ENCODE measurements at regions not wholly inside any gene's neighbourhood (a gene's known extent, or its start where the extent isn't known, plus 50 kb on each side); places are given as distances from the start of the nearest gene placed in this dataset.

GRCh38 chr3:189401196-189401595 lies 229.4 kb downstream of the TPRG1 start:
- TF ChIP-seq EZH2phosphoT487 (IDR thresholded peaks at IDR 0.05; ENCODE audit: borderline replicate concordance, low read depth, low read length) (no peak), CTCF (conservative IDR thresholded peaks at IDR 0.05; ENCODE audit: low read length) (no peak)
- H3K79me2 ChIP-seq (ENCODE audit: insufficient read depth, low read depth, low read length) = no peaks in the 10 kb centered on the region

GRCh38 chr3:189403194-189403593 lies 228.0 kb upstream of the TP63 start:
- ChIA-PET POLR2A (interaction anchor here (0.8 kb wide), 1 partner anchor 32 kb away, joined by 9 read pairs; no protein-coding TSS in a partner anchor), CTCF (ENCODE audit: unreplicated experiment) (no interaction called here)
- Histone ChIP-seq H3K36me3 (ENCODE audit: insufficient read depth, low read length) (no peaks in the 10 kb centered on the region), H3K4me1 (ENCODE audit: insufficient read depth, low read length, poor library complexity, severe bottlenecking) (no peaks in the 10 kb centered on the region), H3K9me2 (ENCODE audit: insufficient read depth, low read length) (no peaks in the 10 kb centered on the region), H3K9me3 (ENCODE audit: low read length) (no peaks in the 10 kb centered on the region), H3K4me2 (ENCODE audit: low read length) (no peak overlapping the region), H3K4me3 (ENCODE audit: low read depth, low read length, poor library complexity, severe bottlenecking) (no peak overlapping the region), H2AFZ (ENCODE audit: low read length) (no peak overlapping the region), H3K27ac (ENCODE audit: low read depth, low read length, poor library complexity, severe bottlenecking) (no peak overlapping the region), H3K79me2 (ENCODE audit: insufficient read depth, low read depth, low read length) (no peaks in the 10 kb centered on the region), H4K20me1 (ENCODE audit: insufficient read depth, low read length) (no peaks in the 10 kb centered on the region)
- no TSS peak for BruUV-seq (replicated peaks)
- no peak for DNase-seq (ENCODE audit: low spot score)
- no peak for TF ChIP-seq CTCF (conservative IDR thresholded peaks at IDR 0.05; ENCODE audit: low read length)
- TF ChIP-seq EZH2phosphoT487 (IDR thresholded peaks at IDR 0.05; ENCODE audit: borderline replicate concordance, low read depth, low read length) = no peak
- intact Hi-C loops (cut with micrococcal nuclease; ENCODE audit: unreplicated experiment) = no loop called here

More at GRCh38 chr3:189401196-189401595, 229.4 kb downstream of the TPRG1 start:
- Histone ChIP-seq H3K4me1 (ENCODE audit: insufficient read depth, low read length, poor library complexity, severe bottlenecking) (no peaks in the 10 kb centered on the region), H2AFZ (ENCODE audit: low read length) (no peak overlapping the region), H3K9me3 (ENCODE audit: low read length) (no peaks in the 10 kb centered on the region), H3K9me2 (ENCODE audit: insufficient read depth, low read length) (no peaks in the 10 kb centered on the region), H3K4me2 (ENCODE audit: low read length) (no peak overlapping the region), H4K20me1 (ENCODE audit: insufficient read depth, low read length) (no peaks in the 10 kb centered on the region), H3K36me3 (ENCODE audit: insufficient read depth, low read length) (no peaks in the 10 kb centered on the region), H3K4me3 (ENCODE audit: low read depth, low read length, poor library complexity, severe bottlenecking) (no peak overlapping the region), H3K27ac (ENCODE audit: low read depth, low read length, poor library complexity, severe bottlenecking) (no peak overlapping the region)
- CTCF ChIA-PET (ENCODE audit: unreplicated experiment) = no interaction called here
- BruUV-seq (replicated peaks) = no TSS peak
- POLR2A ChIA-PET = interaction anchor here (1.5 kb wide), 1 partner anchor 125 kb away, joined by 3 read pairs; no protein-coding TSS in a partner anchor
- DNase-seq (ENCODE audit: low spot score) = no peak
- intact Hi-C loops (cut with micrococcal nuclease; ENCODE audit: unreplicated experiment) = no loop called here

- BruUV-seq (replicated peaks) = no TSS peak
- H3K4me1 ChIP-seq (ENCODE audit: insufficient read depth, low read length, poor library complexity, severe bottlenecking) = no peaks in the 10 kb centered on the region
- no peaks in the 10 kb centered on the region for H3K79me2 ChIP-seq (ENCODE audit: insufficient read depth, low read depth, low read length)
- no peak overlapping the region for H3K27ac ChIP-seq (ENCODE audit: low read depth, low read length, poor library complexity, severe bottlenecking)
- no peak overlapping the region for H3K4me3 ChIP-seq (ENCODE audit: low read depth, low read length, poor library complexity, severe bottlenecking)
- H3K4me2 ChIP-seq (ENCODE audit: low read length) = no peak overlapping the region
- TF ChIP-seq CTCF (conservative IDR thresholded peaks at IDR 0.05; ENCODE audit: low read length) (no peak), EZH2phosphoT487 (IDR thresholded peaks at IDR 0.05; ENCODE audit: borderline replicate concordance, low read depth, low read length) (no peak)
- no peaks in the 10 kb centered on the region for H3K9me3 ChIP-seq (ENCODE audit: low read length)
- H3K36me3 ChIP-seq (ENCODE audit: insufficient read depth, low read length) = no peaks in the 10 kb centered on the region
- DNase-seq (ENCODE audit: low spot score) = no peak
- ChIA-PET CTCF (ENCODE audit: unreplicated experiment) (no interaction called here), POLR2A (interaction anchor here (0.6 to 0.7 kb wide), 3 partner anchors 20 to 244 kb away, joined by 3 to 4 read pairs (median 3); no protein-coding TSS in a partner anchor)
- no peaks in the 10 kb centered on the region for H4K20me1 ChIP-seq (ENCODE audit: insufficient read depth, low read length)
- intact Hi-C loops (cut with micrococcal nuclease; ENCODE audit: unreplicated experiment) = no loop called here
- no peak overlapping the region for H2AFZ ChIP-seq (ENCODE audit: low read length)
- H3K9me2 ChIP-seq (ENCODE audit: insufficient read depth, low read length) = no peaks in the 10 kb centered on the region
Measured at GRCh38 chr3:189404024-189404423, 227.2 kb upstream of the TP63 start.

Data from OCI-LY7 (cell line).